Uterus (tissue), 3 donors: ENCODE measurements at regions not wholly inside any gene's neighbourhood (a gene's known extent, or its start where the extent isn't known, plus 50 kb on each side); places are given as distances from the start of the nearest gene placed in this dataset.

Experiments
- DNase-seq, 2 donors: peaks; one replicate each; pipeline ENCODE4 v3.0.0-alpha.2; 2019 to 2020
- H3K27ac ChIP-seq, 2 donors: fragments of 200-600 bp; sonication (generic); 1 replicate in 1 of 2; 2 replicates in 1 of 2; pipeline ENCODE4 v1.5.1; 2016 to 2018
- H3K27me3 ChIP-seq, 2 donors: fragments of 200-600 bp; sonication (generic); one replicate each; pipeline ENCODE4 v1.5.1; 2018 to 2019; ENCODE audit warnings: control low read depth in 1 of 2
- H3K36me3 ChIP-seq, 2 donors: fragments of 200-600 bp; sonication (generic); one replicate each; pipeline ENCODE4 v1.5.1; 2019; ENCODE audit warnings: control low read depth in 1 of 2
- H3K4me1 ChIP-seq, 2 donors: fragments of 200-600 bp; sonication (generic); one replicate each; pipeline ENCODE4 v1.5.1; 2018 to 2019; ENCODE audit warnings: control low read depth in 1 of 2
- H3K4me3 ChIP-seq, 2 donors: fragments of 200-600 bp; sonication (generic); 1 replicate in 1 of 2; 2 replicates in 1 of 2; pipeline ENCODE4 v1.5.1; 2018 to 2019; ENCODE audit warnings: mild to moderate bottlenecking in 1 of 2
- H3K9me3 ChIP-seq, 2 donors: fragments of 200-600 bp; sonication (generic); one replicate each; pipeline ENCODE4 v1.5.1; 2019; ENCODE audit warnings: control low read depth in 1 of 2
- CTCF ChIP-seq, 4 experiments: fragments of 200-600 bp in 2 of 4; fragments of 450-650 bp in 2 of 4; sonication (generic) in 2 of 4; IDR thresholded peaks; one replicate each; pipeline ENCODE4 v1.5.1; 2016 to 2019; ENCODE audit warnings: antibody characterized with exemption in 4 of 4, mild to moderate bottlenecking in 2 of 4, moderate library complexity in 1 of 4
- POLR2A ChIP-seq, 2 donors: fragments of 450-650 bp; IDR thresholded peaks; one replicate each; pipeline ENCODE4 v1.6.1; 2016; ENCODE audit warnings: antibody characterized with exemption in 2 of 2, mild to moderate bottlenecking in 1 of 2, moderate library complexity in 1 of 2
- intact Hi-C: fragments of 100-400 bp; cut with DNase I; formaldehyde crosslinking; loops from one replicate; pipeline ENCODE4 v1.15.1; 2023; ENCODE audit warnings: low total_unique reads
- donor health status: DM: yes; HTN: yes; CAD: no.

GRCh38 chr11:109526061-109526460 lies 104.1 kb downstream of the C11orf87 start:
- intact Hi-C loops, result no loop called here
- TF ChIP-seq POLR2A (IDR thresholded peaks at IDR 0.05), result no peak
- TF ChIP-seq CTCF (IDR thresholded peaks at IDR 0.05), result no peak
- Histone ChIP-seq H3K36me3 (no peaks in the 10 kb centered on the region), H3K4me3 (no peak overlapping the region), H3K27me3 (no peaks in the 10 kb centered on the region), H3K9me3 (no peaks in the 10 kb centered on the region), H3K27ac (no peak overlapping the region), H3K4me1 (no peaks in the 10 kb centered on the region)
- no peak for DNase-seq

- no peak overlapping the region for H3K27ac ChIP-seq
- H3K9me3 ChIP-seq, result no peaks in the 10 kb centered on the region
- TF ChIP-seq CTCF (IDR thresholded peaks at IDR 0.05), result no peak
- no peak for TF ChIP-seq POLR2A (IDR thresholded peaks at IDR 0.05)
- DNase-seq, result no peak
- no peaks in the 10 kb centered on the region for H3K4me1 ChIP-seq
- intact Hi-C loops, result no loop called here
- no peak overlapping the region for H3K4me3 ChIP-seq
- no peaks in the 10 kb centered on the region for H3K36me3 ChIP-seq
- H3K27me3 ChIP-seq, result no peaks in the 10 kb centered on the region
Measured at GRCh38 chr11:109526931-109527330, 104.9 kb downstream of the C11orf87 start.

- no peaks in the 10 kb centered on the region for H3K4me1 ChIP-seq
- H3K27ac ChIP-seq, result no peak overlapping the region
- intact Hi-C loops, result no loop called here
- TF ChIP-seq POLR2A (IDR thresholded peaks at IDR 0.05), result no peak
- TF ChIP-seq CTCF (IDR thresholded peaks at IDR 0.05), result no peak
- DNase-seq, result no peak
- H3K27me3 ChIP-seq, result no peaks in the 10 kb centered on the region
- H3K4me3 ChIP-seq, result no peak overlapping the region
- H3K36me3 ChIP-seq, result no peaks in the 10 kb centered on the region
- H3K9me3 ChIP-seq, result no peaks in the 10 kb centered on the region
Measured at GRCh38 chr11:109527496-109527895, 105.5 kb downstream of the C11orf87 start.

GRCh38 chr11:109547356-109548027 lies 125.5 kb downstream of the C11orf87 start:
- intact Hi-C loops, result no loop called here
- H3K27ac ChIP-seq, result no peak overlapping the region
- H3K4me3 ChIP-seq, result no peak overlapping the region
- H3K27me3 ChIP-seq, result no peaks in the 10 kb centered on the region
- H3K9me3 ChIP-seq, result no peaks in the 10 kb centered on the region
- H3K4me1 ChIP-seq, result no peaks in the 10 kb centered on the region
- H3K36me3 ChIP-seq, result no peaks in the 10 kb centered on the region
- TF ChIP-seq CTCF (IDR thresholded peaks at IDR 0.05) (no peak), POLR2A (IDR thresholded peaks at IDR 0.05) (no peak)
- DNase-seq, result no peak

- TF ChIP-seq CTCF (IDR thresholded peaks at IDR 0.05), result no peak
- TF ChIP-seq POLR2A (IDR thresholded peaks at IDR 0.05), result no peak
- Histone ChIP-seq H3K36me3 (no peaks in the 10 kb centered on the region), H3K4me3 (no peak overlapping the region), H3K27ac (no peak overlapping the region), H3K27me3 (no peaks in the 10 kb centered on the region), H3K9me3 (no peaks in the 10 kb centered on the region), H3K4me1 (no peaks in the 10 kb centered on the region)
- intact Hi-C loops, result no loop called here
- DNase-seq, result no peak
Measured at GRCh38 chr11:109552376-109552775, 130.4 kb downstream of the C11orf87 start.
